NCI-H2196 treated with DMSO at 0.1 percent for 48 hours (cell line): ENCODE measurements at regions not wholly inside any gene's neighbourhood (a gene's known extent, or its start where the extent isn't known, plus 50 kb on each side); places are given as distances from the start of the nearest gene placed in this dataset.

Source experiments
- DNase-seq: peaks from one replicate; lab custom pipeline; 2025; ENCODE audit not compliant: unreplicated experiment; lab: John Stamatoyannopoulos, UW

DNA sequence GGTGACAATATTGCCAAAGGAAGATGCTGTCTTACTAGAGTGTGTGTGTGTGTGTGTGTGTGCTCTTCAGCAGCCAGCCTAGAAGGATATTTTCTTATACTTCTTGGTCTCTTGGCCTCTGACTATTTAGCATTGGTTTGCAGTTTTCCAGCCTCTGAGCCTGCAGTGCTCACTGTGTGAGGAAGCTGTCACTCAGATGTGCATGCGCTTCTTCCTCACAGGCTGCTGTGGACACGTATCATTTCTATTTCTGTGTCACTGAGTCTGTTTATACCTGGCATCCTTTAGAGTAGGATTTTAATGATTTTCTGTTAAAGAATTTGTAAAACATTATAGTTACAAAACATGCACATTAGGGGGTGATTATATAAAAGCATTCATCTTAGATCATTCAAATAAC lies 83.3 kb downstream of the ALDH8A1 start:
- DNase-seq = no peak

DNA sequence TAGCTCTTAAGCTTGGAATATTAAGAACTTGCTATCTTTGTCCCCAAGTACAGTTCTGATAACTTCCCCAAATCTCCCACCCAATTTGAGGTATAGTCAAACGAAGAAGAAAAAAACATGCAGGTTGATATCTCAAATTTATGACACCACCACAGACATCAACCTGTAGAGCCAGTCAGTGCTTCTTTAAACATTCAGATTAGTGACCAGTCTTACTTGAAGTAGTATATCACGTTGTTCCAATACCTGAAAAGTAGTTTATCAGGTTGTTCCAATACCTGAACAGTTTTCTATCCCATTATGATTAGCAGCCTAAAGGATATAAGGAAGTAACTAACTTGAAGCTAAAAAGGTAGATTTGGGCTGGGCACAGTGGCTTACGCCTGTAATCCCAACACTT lies 85.3 kb downstream of the ALDH8A1 start:
- no peak for DNase-seq

- no peak for DNase-seq
These were observed 86.0 kb downstream of the ALDH8A1 start for GRCh38 chr6:134863763-134864510.

DNA sequence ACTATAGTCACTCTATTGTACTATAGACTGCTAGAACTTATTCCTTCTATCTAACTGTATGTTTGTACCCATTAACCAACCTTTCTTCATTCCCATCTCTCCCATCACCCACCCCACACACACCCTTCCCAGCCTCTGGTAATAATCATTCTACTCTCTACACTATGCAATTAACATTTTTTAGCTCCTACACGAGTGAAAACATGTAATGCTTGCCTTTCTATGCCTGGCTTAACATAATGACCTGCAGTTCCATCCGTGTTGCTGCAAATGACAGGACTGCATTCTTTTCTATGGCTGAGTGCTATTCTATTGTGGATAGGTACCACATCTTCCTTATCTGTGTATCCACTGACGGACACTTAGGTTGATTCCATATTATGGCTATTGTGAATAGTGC lies 95.5 kb downstream of the ALDH8A1 start:
- DNase-seq = no peak

DNA sequence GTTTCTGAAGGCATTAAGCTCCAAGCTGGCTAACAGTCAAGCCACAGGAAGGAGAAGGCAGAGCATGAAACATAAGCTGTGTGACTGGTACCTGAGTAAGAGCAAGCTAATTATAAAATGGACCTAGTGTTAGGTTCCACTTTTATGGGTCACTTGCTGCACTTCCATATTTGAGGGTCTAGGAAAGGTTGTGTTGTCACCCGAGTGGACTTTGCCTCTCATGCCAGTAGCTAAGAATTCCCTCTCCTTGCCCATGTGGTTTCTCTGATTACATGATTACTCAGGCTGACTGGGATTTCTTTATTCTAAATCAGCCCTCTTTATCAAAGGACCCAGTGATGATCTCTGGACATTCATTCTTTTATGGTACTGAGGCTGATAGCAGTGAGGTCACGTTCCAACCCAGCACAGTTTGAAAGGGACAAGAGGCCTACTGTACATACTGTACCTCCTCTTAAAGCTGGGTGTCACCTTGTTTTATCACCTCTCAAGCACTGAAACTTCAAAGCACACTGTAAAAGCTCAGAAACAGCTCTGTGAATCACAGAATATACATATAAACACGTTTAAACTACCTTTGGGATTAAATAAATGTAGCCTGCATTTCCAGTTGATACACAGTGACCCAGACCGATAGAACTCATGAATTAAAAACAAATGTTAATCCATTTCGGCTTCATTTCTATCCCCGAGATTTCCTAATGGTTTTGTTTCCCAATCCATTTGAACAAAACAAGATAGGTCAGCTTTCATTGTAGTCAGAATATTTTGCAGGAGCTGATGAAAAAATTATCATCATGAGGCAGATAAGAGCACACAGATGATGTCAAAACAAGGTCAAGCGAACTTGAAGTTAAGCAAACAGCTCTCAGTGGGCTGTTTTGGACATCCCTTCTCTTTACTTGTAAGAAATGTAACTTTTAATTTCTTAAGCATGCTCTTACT lies 96.5 kb downstream of the ALDH8A1 start:
- peak; percentile 25 for DNase-seq

GRCh38 chr6:134851548-134851947 lies 98.4 kb downstream of the ALDH8A1 start:
- DNase-seq = no peak

DNA sequence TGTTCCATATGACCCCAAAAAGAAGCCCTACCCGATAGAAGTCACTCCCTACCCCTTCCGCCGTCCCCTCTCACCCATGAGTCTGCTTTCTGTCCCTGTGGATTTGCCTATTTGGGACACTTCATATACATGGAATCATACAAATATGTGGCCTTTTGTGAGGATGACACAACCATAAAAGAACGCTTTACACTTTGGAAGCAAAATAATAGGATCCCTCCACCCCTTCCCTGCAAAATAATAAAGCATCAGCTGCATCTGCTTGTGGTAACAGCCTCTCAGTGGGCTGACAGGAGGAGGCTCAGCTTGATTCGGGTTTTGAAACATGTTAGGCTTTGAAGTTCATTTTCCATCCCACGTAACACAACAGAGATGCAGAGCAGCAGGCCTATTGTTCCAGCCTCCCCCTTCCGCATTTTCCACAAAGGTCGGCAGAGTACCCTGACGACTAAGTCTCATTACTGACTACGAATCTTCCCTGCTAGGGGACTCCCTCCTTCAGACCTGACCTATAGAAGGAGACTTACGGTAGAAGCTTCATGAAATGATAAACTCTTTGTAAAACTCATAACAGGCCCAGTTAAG lies 99.1 kb downstream of the ALDH8A1 start:
- no peak for DNase-seq

DNA sequence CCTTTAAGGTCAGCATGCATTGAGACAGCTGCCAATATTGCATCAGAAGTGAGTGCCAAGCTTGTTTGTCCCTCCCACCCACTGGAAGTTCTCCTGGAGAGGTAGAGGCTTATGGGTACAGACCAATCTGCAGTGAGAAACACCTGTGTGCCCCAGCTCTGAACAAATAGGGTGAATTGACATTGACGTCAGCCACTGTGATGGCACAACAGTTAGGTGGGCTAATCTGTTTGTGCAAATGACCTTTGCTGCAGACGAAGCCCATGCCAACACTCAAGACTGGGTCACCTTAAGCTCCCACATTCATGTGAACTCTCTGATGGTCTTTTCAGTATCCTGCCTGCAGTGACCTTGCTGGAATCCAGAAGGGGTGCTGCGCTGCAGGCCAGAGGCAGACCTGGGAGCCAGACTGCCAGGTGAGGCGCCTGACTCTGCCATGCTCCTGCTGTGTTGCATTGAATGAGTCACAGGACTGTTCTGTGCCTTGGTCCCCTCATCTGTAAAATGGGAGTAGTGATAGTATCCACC lies 99.9 kb downstream of the ALDH8A1 start:
- DNase-seq = no peak

DNA sequence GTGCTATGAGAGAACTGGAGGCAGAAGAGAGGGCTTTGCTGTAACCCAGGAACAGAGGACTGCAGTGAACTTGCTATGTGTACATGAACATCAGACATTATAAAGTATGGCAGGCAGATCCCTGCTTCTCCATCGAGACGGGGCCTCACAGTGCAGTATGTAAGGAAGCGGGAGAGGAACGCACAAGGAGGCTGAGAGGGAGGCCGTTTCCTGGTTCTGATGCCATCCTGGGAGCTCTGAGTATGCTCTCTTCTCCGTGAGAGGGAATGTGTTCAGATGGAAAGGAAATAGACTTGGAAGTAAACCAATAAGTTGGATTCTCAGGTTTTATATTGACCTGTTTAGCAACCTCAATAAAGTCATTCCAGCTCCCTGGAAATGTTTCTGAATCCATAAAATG lies 101.8 kb downstream of the ALDH8A1 start:
- no peak for DNase-seq

- DNase-seq = no peak
These were observed 103.0 kb downstream of the ALDH8A1 start for GRCh38 chr6:134846865-134847264.

- no peak for DNase-seq
These were observed 103.9 kb downstream of the ALDH8A1 start for GRCh38 chr6:134846031-134846430.

DNA sequence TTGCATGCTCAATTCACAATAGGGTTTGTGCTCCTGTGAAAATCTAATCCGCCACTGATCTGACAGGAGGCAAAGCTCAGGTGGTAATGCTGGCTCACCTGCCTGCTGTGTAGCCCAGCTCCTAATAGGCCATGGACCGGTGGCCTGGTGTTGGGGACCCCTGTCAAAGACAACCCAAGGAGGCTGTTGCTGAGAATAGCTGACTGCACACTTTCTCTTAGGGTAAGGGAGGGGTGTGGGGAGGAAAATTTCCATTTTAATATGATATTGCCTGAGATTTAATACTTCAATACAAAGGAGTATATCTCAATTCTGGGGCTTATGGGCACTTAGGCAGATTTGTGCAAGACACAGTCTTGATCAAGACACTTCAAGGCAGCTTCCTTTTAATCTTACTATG lies 105.8 kb downstream of the ALDH8A1 start:
- DNase-seq = no peak

- no peak for DNase-seq
These were observed 109.6 kb downstream of the ALDH8A1 start for GRCh38 chr6:134840086-134840867.

GRCh38 chr6:134835993-134836392 lies 113.9 kb downstream of the ALDH8A1 start:
- no peak for DNase-seq

GRCh38 chr6:134830940-134831339 lies 119.0 kb downstream of the ALDH8A1 start:
- DNase-seq = no peak

DNA sequence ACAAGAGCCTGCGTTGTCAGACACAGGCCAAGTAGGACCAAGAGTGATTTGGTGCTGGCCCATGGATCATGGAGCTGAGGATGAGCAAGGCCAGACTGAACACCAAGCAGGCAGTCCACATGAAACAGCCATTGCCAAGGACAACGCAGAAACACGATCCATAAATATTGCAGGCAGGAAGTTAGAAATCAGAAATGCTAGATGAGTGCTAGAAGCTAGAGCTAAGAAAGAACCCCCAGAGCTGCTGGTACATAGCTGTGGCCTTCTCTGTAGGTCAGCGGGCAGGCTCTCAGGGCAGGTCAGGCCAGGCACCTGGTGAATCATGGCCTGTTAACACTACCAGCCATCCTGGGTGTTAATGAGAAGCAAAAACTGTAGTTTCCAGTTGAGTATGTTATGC lies 119.7 kb downstream of the ALDH8A1 start:
- DNase-seq = no peak

GRCh38 chr6:134828641-134829040 lies 121.3 kb downstream of the ALDH8A1 start:
- DNase-seq = no peak

DNA sequence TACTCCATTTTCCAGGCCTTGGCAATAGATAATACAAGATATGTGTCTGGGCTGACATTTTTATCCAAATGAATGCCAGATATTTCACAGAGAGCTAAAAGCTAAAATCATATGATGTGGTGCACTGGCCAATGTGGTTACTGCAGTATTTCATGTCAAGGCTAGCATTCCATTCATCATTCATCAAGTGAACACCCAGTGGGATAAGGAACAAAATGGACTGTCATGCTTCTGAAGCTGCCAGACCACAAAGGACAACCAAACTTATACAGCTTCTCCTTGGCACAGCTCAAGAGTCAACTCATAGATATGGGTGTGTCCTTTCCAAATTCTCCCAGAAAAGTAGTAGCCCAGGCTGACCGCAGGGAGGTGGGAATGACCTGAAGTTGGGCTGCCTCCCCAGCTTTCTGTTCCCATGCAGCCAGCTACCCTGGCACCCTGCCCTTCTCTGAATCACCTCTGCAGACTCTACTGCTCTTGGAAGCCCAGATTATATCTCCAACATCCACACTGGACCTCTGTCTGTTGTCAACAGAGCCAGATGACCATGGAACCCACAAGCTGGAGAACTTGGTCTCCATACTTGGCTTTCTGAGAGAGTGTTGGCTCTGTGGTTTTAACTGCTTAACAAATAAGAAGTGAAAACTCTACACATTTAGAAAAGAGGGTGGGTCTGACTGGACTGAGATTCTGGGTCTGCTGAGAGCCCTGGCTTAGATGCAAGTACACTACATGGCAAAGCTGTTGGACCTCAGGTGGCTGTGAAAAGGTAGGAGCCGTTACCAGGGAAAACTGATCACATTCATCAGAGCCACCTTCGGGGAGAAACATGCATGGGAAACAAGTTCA lies 122.8 kb downstream of the ALDH8A1 start:
- DNase-seq = no peak

GRCh38 chr6:134823710-134824034 lies 126.2 kb downstream of the ALDH8A1 start:
- no peak for DNase-seq
